HG02798 (cell line): ENCODE measurements at regions not wholly inside any gene's neighbourhood (a gene's known extent, or its start where the extent isn't known, plus 50 kb on each side); places are given as distances from the start of the nearest gene placed in this dataset.
"Not testable (repeated sequence)": the region's sequence is repeated elsewhere in the genome, so short reads cannot be mapped to it uniquely, and the experiment has no call there.

ENCODE experiments used
- ATAC-seq: cut with Tn5 transposase; IDR thresholded peaks from one replicate; pipeline ENCODE4 v1.9.1; 2021; ENCODE audit warnings: mild to moderate bottlenecking; ENCODE audit not compliant: unreplicated experiment, poor library complexity

- no peak for ATAC-seq
These were observed 128.6 kb upstream of the BMPER start for GRCh38 chr7:33776788-33777187.

- no peak for ATAC-seq
These were observed 127.1 kb upstream of the BMPER start for GRCh38 chr7:33778195-33778594.

GRCh38 chr7:33779216-33779615, 126.1 kb upstream of the BMPER start:
- no peak for ATAC-seq

- ATAC-seq = no peak
These were observed 124.2 kb upstream of the BMPER start for GRCh38 chr7:33781167-33781566.

- ATAC-seq = no peak
These were observed 123.5 kb upstream of the BMPER start for GRCh38 chr7:33781796-33782195.

GRCh38 chr7:33784000-33784399, 121.3 kb upstream of the BMPER start:
- no peak for ATAC-seq

- no peak for ATAC-seq
These were observed 116.8 kb upstream of the BMPER start for GRCh38 chr7:33788531-33788930.

GRCh38 chr7:33789871-33790630, 115.3 kb upstream of the BMPER start:
- ATAC-seq = no peak

GRCh38 chr7:33790746-33791145, 114.6 kb upstream of the BMPER start:
- ATAC-seq = no peak

GRCh38 chr7:33792041-33792440, 113.3 kb upstream of the BMPER start:
- no peak for ATAC-seq

- no peak for ATAC-seq
These were observed 112.7 kb upstream of the BMPER start for GRCh38 chr7:33792547-33793105.

GRCh38 chr7:33793616-33794015, 111.7 kb upstream of the BMPER start:
- ATAC-seq = no peak

GRCh38 chr7:33794419-33794818, 110.9 kb upstream of the BMPER start:
- ATAC-seq = no peak

GRCh38 chr7:33794959-33795358, 110.4 kb upstream of the BMPER start:
- ATAC-seq = no peak

GRCh38 chr7:33796538-33796937, 108.8 kb upstream of the BMPER start:
- no peak for ATAC-seq

GRCh38 chr7:33797512-33797911, 107.8 kb upstream of the BMPER start:
- ATAC-seq = not testable (repeated sequence)

GRCh38 chr7:33798686-33799325, 106.5 kb upstream of the BMPER start:
- no peak for ATAC-seq

GRCh38 chr7:33799766-33800165, 105.6 kb upstream of the BMPER start:
- no peak for ATAC-seq

- ATAC-seq = no peak
These were observed 102.7 kb upstream of the BMPER start for GRCh38 chr7:33802600-33802999.

- ATAC-seq = no peak
These were observed 101.1 kb upstream of the BMPER start for GRCh38 chr7:33804140-33804660.

GRCh38 chr7:33805630-33806233, 99.6 kb upstream of the BMPER start:
- no peak for ATAC-seq
